C4-2B (cell line): ENCODE measurements at regions not wholly inside any gene's neighbourhood (a gene's known extent, or its start where the extent isn't known, plus 50 kb on each side); places are given as distances from the start of the nearest gene placed in this dataset.

Experiments
- ZFX ChIP-seq: fragments of 450-650 bp; IDR thresholded peaks from 2 replicates; pipeline ENCODE4 v1.6.1; 2017
- TF ChIP-seq, protein P1 (sequence below): fragments of 450-650 bp; conservative IDR thresholded peaks from 2 replicates; pipeline ENCODE4 v1.5.1; 2017; ENCODE audit warnings: mild to moderate bottlenecking

DNA sequence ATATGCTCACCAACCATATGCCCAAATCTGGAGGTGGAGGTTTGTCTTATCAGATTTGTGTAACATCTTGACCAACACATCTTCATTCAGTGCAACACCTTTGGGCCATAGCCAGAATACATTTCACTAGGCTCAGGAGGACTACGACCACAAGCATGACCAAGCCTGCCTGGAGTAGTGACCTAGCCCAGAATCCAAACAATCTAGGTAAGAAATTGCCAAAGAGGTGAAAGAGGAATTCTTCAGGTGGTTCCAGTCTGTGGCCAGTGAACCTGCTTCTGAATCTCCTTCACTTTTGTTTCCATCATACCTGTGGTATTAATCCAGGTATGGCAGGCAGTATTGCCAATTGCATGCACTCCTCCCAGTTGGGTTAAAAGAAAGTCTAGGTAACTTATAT, 112.8 kb upstream of the RAB18 start:
- TF ChIP-seq, protein P1, sequence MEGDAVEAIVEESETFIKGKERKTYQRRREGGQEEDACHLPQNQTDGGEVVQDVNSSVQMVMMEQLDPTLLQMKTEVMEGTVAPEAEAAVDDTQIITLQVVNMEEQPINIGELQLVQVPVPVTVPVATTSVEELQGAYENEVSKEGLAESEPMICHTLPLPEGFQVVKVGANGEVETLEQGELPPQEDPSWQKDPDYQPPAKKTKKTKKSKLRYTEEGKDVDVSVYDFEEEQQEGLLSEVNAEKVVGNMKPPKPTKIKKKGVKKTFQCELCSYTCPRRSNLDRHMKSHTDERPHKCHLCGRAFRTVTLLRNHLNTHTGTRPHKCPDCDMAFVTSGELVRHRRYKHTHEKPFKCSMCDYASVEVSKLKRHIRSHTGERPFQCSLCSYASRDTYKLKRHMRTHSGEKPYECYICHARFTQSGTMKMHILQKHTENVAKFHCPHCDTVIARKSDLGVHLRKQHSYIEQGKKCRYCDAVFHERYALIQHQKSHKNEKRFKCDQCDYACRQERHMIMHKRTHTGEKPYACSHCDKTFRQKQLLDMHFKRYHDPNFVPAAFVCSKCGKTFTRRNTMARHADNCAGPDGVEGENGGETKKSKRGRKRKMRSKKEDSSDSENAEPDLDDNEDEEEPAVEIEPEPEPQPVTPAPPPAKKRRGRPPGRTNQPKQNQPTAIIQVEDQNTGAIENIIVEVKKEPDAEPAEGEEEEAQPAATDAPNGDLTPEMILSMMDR, result no peak
- no peak for TF ChIP-seq ZFX
